ENCODE measurements at regions not wholly inside any gene's neighbourhood (a gene's known extent, or its start where the extent isn't known, plus 50 kb on each side); places are given as distances from the start of the nearest gene placed in this dataset.

GRCh38 chrX:46295963-46296362, 249.3 kb downstream of the ZNF674 start:
- no peaks in the 10 kb centered on the region for H3K9me3 ChIP-seq (ENCODE audit: control insufficient read depth in 2 of 2, insufficient read depth in 1 of 2, low read length in 1 of 2)
- H3K27me3 ChIP-seq (ENCODE audit: control insufficient read depth in 2 of 2, insufficient read depth in 1 of 2, low read length in 1 of 2), result no peaks in the 10 kb centered on the region
- H3K4me3 ChIP-seq (ENCODE audit: low read length in 2 of 2), result no peak overlapping the region
- H3K4me1 ChIP-seq (ENCODE audit: control insufficient read depth in 2 of 2, insufficient read depth in 2 of 2, low read length in 2 of 2), result no peaks in the 10 kb centered on the region
- H3K36me3 ChIP-seq (ENCODE audit: control insufficient read depth in 2 of 2, insufficient read depth in 2 of 2, low read length in 1 of 2), result no peaks in the 10 kb centered on the region
- DNase-seq (ENCODE audit: low read depth in 6 of 9, low spot score in 9 of 9), result no peak
- H3K27ac ChIP-seq (ENCODE audit: low read depth in 1 of 2, low read length in 1 of 2), result no peak overlapping the region

DNA sequence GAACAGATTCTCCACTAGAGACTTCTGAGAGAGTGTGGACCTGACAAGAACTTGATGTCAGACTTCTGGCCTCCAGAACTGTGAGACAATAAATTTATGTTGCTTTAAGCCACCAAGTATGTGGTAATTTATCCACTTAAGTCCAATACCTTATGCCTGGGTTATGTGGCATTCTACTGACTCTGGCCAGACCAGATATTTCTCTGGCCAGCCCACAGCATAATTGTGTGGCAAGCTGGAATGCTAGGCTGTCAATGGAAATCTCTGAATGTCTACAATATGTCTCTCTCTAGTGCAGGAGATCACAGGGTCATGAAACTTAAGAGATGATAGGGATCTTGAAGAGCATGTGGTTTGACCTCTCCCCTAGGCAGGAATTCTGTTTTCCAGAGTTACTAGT, 251.0 kb downstream of the ZNF674 start:
- H3K4me3 ChIP-seq (ENCODE audit: low read length in 2 of 2), result no peak overlapping the region
- H3K27ac ChIP-seq (ENCODE audit: low read depth in 1 of 2, low read length in 1 of 2), result no peak overlapping the region
- H3K9me3 ChIP-seq (ENCODE audit: control insufficient read depth in 2 of 2, insufficient read depth in 1 of 2, low read length in 1 of 2), result no peaks in the 10 kb centered on the region
- no peaks in the 10 kb centered on the region for H3K27me3 ChIP-seq (ENCODE audit: control insufficient read depth in 2 of 2, insufficient read depth in 1 of 2, low read length in 1 of 2)
- H3K4me1 ChIP-seq (ENCODE audit: control insufficient read depth in 2 of 2, insufficient read depth in 2 of 2, low read length in 2 of 2), result no peaks in the 10 kb centered on the region
- no peak for DNase-seq (ENCODE audit: low read depth in 6 of 9, low spot score in 9 of 9)
- no peaks in the 10 kb centered on the region for H3K36me3 ChIP-seq (ENCODE audit: control insufficient read depth in 2 of 2, insufficient read depth in 2 of 2, low read length in 1 of 2)

DNA sequence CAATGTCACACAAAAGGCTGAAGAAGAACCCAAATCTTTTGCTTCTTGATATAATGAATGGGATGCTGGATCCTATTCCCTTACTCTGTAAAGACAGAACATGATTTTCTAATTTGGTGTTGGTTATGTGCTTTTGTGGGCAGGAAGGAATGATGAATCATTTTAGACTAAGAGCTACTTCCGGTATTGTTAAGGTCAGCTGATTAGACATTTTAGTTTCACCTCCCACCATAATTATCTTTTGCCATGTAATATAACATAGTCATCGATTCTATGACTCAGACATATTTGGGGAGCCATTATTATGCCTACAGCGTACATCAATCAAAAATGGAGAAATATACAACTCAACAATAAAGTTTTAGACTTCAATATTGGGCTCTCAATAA, 265.3 kb downstream of the ZNF674 start:
- H3K4me1 ChIP-seq (ENCODE audit: control insufficient read depth in 2 of 2, insufficient read depth in 2 of 2, low read length in 2 of 2), result no peaks in the 10 kb centered on the region
- WGBS, result 66% methylated on average over 3 of the region's 3 CpGs
- DNase-seq (ENCODE audit: low read depth in 6 of 9, low spot score in 9 of 9), result no peak

GRCh38 chrX:46279214-46279924, 265.9 kb downstream of the ZNF674 start:
- DNase-seq (ENCODE audit: low read depth in 6 of 9, low spot score in 9 of 9), result no peak
- no peak overlapping the region for H3K27ac ChIP-seq (ENCODE audit: low read depth in 1 of 2, low read length in 1 of 2)
- no peaks in the 10 kb centered on the region for H3K27me3 ChIP-seq (ENCODE audit: control insufficient read depth in 2 of 2, insufficient read depth in 1 of 2, low read length in 1 of 2)
- H3K4me3 ChIP-seq (ENCODE audit: low read length in 2 of 2), result no peak overlapping the region
- no peaks in the 10 kb centered on the region for H3K36me3 ChIP-seq (ENCODE audit: control insufficient read depth in 2 of 2, insufficient read depth in 2 of 2, low read length in 1 of 2)
- no peaks in the 10 kb centered on the region for H3K4me1 ChIP-seq (ENCODE audit: control insufficient read depth in 2 of 2, insufficient read depth in 2 of 2, low read length in 2 of 2)
- 36% methylated on average over 4 of the region's 4 CpGs for WGBS
- no peaks in the 10 kb centered on the region for H3K9me3 ChIP-seq (ENCODE audit: control insufficient read depth in 2 of 2, insufficient read depth in 1 of 2, low read length in 1 of 2)

More for the DNA sequence above, 265.3 kb downstream of the ZNF674 start:
- H3K4me3 ChIP-seq (ENCODE audit: low read length in 2 of 2), result no peak overlapping the region
- H3K27me3 ChIP-seq (ENCODE audit: control insufficient read depth in 2 of 2, insufficient read depth in 1 of 2, low read length in 1 of 2), result no peaks in the 10 kb centered on the region
- no peaks in the 10 kb centered on the region for H3K9me3 ChIP-seq (ENCODE audit: control insufficient read depth in 2 of 2, insufficient read depth in 1 of 2, low read length in 1 of 2)
- no peak overlapping the region for H3K27ac ChIP-seq (ENCODE audit: low read depth in 1 of 2, low read length in 1 of 2)
- no peaks in the 10 kb centered on the region for H3K36me3 ChIP-seq (ENCODE audit: control insufficient read depth in 2 of 2, insufficient read depth in 2 of 2, low read length in 1 of 2)

DNA sequence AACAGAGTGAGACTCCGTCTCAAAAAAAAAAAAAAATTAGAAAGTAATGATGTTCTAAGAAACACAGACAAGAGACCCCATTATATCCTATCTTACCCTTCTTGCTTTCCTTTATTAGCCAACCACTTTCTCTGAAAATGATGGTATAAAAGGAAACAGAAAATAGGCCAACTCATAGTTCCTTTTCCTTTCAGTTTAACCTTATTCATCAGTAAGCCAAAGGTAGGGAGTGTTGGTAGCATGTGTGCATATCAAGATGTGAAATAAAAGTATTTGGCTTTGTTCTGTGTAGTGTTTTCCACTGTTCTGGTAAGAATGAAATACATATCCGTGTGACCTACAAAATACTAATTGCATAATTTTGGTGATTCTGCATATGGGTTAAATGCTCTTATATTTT, 266.6 kb downstream of the ZNF674 start:
- no peak for DNase-seq (ENCODE audit: low read depth in 6 of 9, low spot score in 9 of 9)
- Histone ChIP-seq H3K4me1 (ENCODE audit: control insufficient read depth in 2 of 2, insufficient read depth in 2 of 2, low read length in 2 of 2) (no peaks in the 10 kb centered on the region), H3K9me3 (ENCODE audit: control insufficient read depth in 2 of 2, insufficient read depth in 1 of 2, low read length in 1 of 2) (no peaks in the 10 kb centered on the region), H3K4me3 (ENCODE audit: low read length in 2 of 2) (no peak overlapping the region), H3K36me3 (ENCODE audit: control insufficient read depth in 2 of 2, insufficient read depth in 2 of 2, low read length in 1 of 2) (no peaks in the 10 kb centered on the region), H3K27ac (ENCODE audit: low read depth in 1 of 2, low read length in 1 of 2) (no peak overlapping the region), H3K27me3 (ENCODE audit: control insufficient read depth in 2 of 2, insufficient read depth in 1 of 2, low read length in 1 of 2) (no peaks in the 10 kb centered on the region)
- 87% methylated on average over 2 of the region's 2 CpGs for WGBS

DNA sequence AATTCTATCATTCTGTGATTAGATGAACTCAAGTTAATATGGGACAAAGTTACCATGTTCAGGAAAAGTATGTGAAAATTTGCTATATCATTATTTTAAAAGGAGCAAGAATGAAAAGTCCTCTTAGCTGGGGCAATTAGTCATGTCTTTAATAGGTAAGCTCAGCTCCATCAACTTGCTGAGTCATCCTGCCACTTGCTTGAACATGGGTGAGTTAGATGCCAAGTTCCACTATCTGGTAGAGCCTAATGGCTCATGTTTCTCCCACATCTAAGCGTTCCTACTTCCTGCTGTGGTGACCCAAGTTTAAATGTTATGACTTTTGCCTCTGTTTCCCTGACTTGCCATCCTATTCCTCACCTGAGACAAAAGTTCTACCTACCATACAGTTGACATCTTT, 276.8 kb downstream of the ZNF674 start:
- no peak for DNase-seq (ENCODE audit: low read depth in 6 of 9, low spot score in 9 of 9)
- WGBS, result 4% methylated on average over 1 of the region's 1 CpG
- Histone ChIP-seq H3K4me3 (ENCODE audit: low read length in 2 of 2) (no peak overlapping the region), H3K27ac (ENCODE audit: low read depth in 1 of 2, low read length in 1 of 2) (no peak overlapping the region), H3K9me3 (ENCODE audit: control insufficient read depth in 2 of 2, insufficient read depth in 1 of 2, low read length in 1 of 2) (no peaks in the 10 kb centered on the region), H3K27me3 (ENCODE audit: control insufficient read depth in 2 of 2, insufficient read depth in 1 of 2, low read length in 1 of 2) (no peaks in the 10 kb centered on the region), H3K4me1 (ENCODE audit: control insufficient read depth in 2 of 2, insufficient read depth in 2 of 2, low read length in 2 of 2) (no peaks in the 10 kb centered on the region), H3K36me3 (ENCODE audit: control insufficient read depth in 2 of 2, insufficient read depth in 2 of 2, low read length in 1 of 2) (no peaks in the 10 kb centered on the region)

GRCh38 chrX:46263494-46263893, 281.7 kb downstream of the ZNF674 start:
- no peaks in the 10 kb centered on the region for H3K36me3 ChIP-seq (ENCODE audit: control insufficient read depth in 2 of 2, insufficient read depth in 2 of 2, low read length in 1 of 2)
- no peak overlapping the region for H3K4me3 ChIP-seq (ENCODE audit: low read length in 2 of 2)
- no peaks in the 10 kb centered on the region for H3K27me3 ChIP-seq (ENCODE audit: control insufficient read depth in 2 of 2, insufficient read depth in 1 of 2, low read length in 1 of 2)
- WGBS, result 88% methylated on average over 3 of the region's 3 CpGs
- no peak for DNase-seq (ENCODE audit: low read depth in 6 of 9, low spot score in 9 of 9)
- no peak overlapping the region for H3K27ac ChIP-seq (ENCODE audit: low read depth in 1 of 2, low read length in 1 of 2)
- no peaks in the 10 kb centered on the region for H3K4me1 ChIP-seq (ENCODE audit: control insufficient read depth in 2 of 2, insufficient read depth in 2 of 2, low read length in 2 of 2)
- H3K9me3 ChIP-seq (ENCODE audit: control insufficient read depth in 2 of 2, insufficient read depth in 1 of 2, low read length in 1 of 2), result no peaks in the 10 kb centered on the region

DNA sequence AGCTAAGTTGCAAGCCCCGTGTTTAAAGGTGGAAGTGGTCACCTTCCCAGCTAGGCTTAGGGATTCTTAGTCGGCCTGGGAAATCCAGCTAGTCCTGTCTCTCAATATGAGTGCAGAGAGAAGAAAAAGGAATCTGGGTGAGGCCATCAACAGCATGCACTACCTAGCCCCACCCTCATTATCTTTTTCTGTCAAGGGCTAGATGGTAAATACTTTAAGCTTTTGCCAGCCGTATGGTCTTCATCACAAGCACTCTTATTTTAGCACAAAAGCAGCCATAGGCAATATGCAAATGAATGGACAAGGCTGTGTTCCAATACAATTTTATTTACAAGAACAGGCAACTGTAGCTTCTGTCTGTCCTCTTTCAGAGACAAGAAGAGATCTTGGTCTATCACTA, 282.9 kb downstream of the ZNF674 start:
- 98% methylated on average over 3 of the region's 3 CpGs for WGBS
- Histone ChIP-seq H3K9me3 (ENCODE audit: control insufficient read depth in 2 of 2, insufficient read depth in 1 of 2, low read length in 1 of 2) (no peaks in the 10 kb centered on the region), H3K4me1 (ENCODE audit: control insufficient read depth in 2 of 2, insufficient read depth in 2 of 2, low read length in 2 of 2) (no peaks in the 10 kb centered on the region), H3K4me3 (ENCODE audit: low read length in 2 of 2) (no peak overlapping the region), H3K27ac (ENCODE audit: low read depth in 1 of 2, low read length in 1 of 2) (no peak overlapping the region), H3K27me3 (ENCODE audit: control insufficient read depth in 2 of 2, insufficient read depth in 1 of 2, low read length in 1 of 2) (no peaks in the 10 kb centered on the region), H3K36me3 (ENCODE audit: control insufficient read depth in 2 of 2, insufficient read depth in 2 of 2, low read length in 1 of 2) (no peaks in the 10 kb centered on the region)
- DNase-seq (ENCODE audit: low read depth in 6 of 9, low spot score in 9 of 9), result no peak

- H3K27ac ChIP-seq (ENCODE audit: low read depth in 1 of 2, low read length in 1 of 2), result no peak overlapping the region
Observed at GRCh38 chrX:46260499-46260898, 284.7 kb downstream of the ZNF674 start.

GRCh38 chrX:46258356-46258755, 286.9 kb downstream of the ZNF674 start:
- Histone ChIP-seq H3K9me3 (ENCODE audit: control insufficient read depth in 2 of 2, insufficient read depth in 1 of 2, low read length in 1 of 2) (no peaks in the 10 kb centered on the region), H3K27me3 (ENCODE audit: control insufficient read depth in 2 of 2, insufficient read depth in 1 of 2, low read length in 1 of 2) (no peaks in the 10 kb centered on the region), H3K4me1 (ENCODE audit: control insufficient read depth in 2 of 2, insufficient read depth in 2 of 2, low read length in 2 of 2) (no peaks in the 10 kb centered on the region), H3K36me3 (ENCODE audit: control insufficient read depth in 2 of 2, insufficient read depth in 2 of 2, low read length in 1 of 2) (no peaks in the 10 kb centered on the region), H3K27ac (ENCODE audit: low read depth in 1 of 2, low read length in 1 of 2) (no peak overlapping the region), H3K4me3 (ENCODE audit: low read length in 2 of 2) (no peak overlapping the region)
- DNase-seq (ENCODE audit: low read depth in 6 of 9, low spot score in 9 of 9), result no peak
- WGBS, result 95% methylated on average over 1 of the region's 1 CpG

More at GRCh38 chrX:46260499-46260898, 284.7 kb downstream of the ZNF674 start:
- no peak for DNase-seq (ENCODE audit: low read depth in 6 of 9, low spot score in 9 of 9)
- Histone ChIP-seq H3K9me3 (ENCODE audit: control insufficient read depth in 2 of 2, insufficient read depth in 1 of 2, low read length in 1 of 2) (no peaks in the 10 kb centered on the region), H3K36me3 (ENCODE audit: control insufficient read depth in 2 of 2, insufficient read depth in 2 of 2, low read length in 1 of 2) (no peaks in the 10 kb centered on the region), H3K4me3 (ENCODE audit: low read length in 2 of 2) (no peak overlapping the region), H3K4me1 (ENCODE audit: control insufficient read depth in 2 of 2, insufficient read depth in 2 of 2, low read length in 2 of 2) (no peaks in the 10 kb centered on the region), H3K27me3 (ENCODE audit: control insufficient read depth in 2 of 2, insufficient read depth in 1 of 2, low read length in 1 of 2) (no peaks in the 10 kb centered on the region)
- WGBS, result 93% methylated on average over 1 of the region's 1 CpG

All from thymus (tissue), 11 donors.